HG03520 (cell line): ENCODE measurements at regions not wholly inside any gene's neighbourhood (a gene's known extent, or its start where the extent isn't known, plus 50 kb on each side); places are given as distances from the start of the nearest gene placed in this dataset.

Experiments used
- ATAC-seq: cut with Tn5 transposase; IDR thresholded peaks from one replicate; pipeline ENCODE4 v1.9.1; 2021; ENCODE audit warnings: mild to moderate bottlenecking, moderate library complexity; ENCODE audit not compliant: unreplicated experiment

DNA sequence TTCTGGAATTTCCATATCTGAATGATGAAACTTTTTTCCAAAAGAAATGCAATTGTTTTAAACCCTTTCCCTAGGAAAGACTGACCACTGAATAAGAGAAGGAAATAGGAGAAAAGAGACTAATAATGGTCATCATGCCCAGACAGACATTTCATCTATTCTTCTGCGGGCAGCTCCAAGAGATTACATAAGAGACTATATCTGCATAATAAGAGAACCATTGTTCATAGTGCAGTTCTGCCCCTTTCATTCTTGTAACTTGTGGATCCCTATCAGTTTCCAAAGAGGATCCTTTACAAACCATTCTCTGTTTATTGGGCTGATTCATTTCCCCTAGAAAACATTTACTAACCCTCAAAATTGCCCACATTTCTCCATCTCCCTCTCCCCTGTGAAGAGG, 197.8 kb downstream of the FSCB start:
- ATAC-seq: no peak

DNA sequence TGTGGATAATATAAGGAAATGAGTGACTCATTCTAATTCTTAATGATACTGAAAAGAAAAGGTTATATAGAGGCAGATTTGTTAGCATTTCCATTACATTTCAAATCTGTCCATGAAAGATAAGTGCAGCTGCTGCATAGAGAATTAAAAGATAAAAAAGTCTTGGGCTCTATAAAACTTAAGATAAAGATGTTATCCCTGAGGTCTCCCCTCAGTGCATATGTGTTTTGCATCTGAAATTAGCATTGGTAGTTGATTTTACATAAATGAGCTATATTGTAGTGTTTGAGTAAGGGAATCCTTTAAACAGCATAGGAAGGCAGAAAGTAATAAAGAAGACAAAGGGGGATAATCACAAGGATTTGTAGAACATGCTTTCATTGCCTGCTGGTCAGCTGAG, 206.2 kb downstream of the FSCB start:
- ATAC-seq: no peak

DNA sequence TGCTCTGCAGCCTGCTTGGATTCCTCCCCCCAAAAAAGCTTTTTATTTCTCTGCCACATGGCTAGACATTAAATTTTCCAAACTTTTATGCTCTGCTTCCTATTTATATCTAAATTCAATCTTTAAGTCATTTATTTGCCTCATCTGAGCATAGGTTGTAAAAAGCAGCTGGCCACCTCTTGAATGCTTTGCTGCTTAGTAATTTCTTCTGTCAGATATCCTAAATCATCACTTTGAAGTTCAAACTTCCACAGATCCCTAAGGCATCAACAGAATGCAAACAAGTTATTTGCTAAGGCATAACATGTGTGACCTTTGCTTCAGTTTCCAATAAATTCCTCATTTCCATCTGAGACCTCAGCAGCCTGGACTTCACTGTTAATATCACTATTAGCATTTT, 209.6 kb downstream of the FSCB start:
- no peak for ATAC-seq

DNA sequence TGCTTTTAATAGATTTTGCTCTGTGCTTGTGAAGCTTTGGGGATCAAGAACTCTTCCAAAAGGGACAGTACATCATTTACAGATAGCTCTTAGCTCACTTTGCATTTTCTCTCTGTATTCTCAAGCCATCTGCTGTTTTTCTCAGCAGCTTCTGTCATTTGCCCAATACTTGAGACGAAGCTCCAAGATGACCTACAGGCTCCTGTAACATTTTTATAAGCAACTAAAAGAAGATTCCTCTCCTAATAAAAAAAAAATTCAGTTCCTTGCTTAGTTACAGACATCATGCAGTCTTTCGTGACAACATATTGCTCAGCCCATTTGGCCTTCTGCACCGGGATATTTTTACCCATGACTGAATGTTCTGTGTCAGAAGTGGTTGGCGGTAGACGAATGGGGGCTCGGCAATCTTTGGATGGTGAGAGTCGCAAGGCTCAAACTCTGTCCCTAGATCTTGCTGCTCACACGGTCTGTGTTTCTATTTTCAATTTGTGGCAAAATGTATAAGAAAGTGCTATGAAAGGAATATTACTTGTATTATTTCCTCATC, 215.6 kb downstream of the FSCB start:
- no peak for ATAC-seq

DNA sequence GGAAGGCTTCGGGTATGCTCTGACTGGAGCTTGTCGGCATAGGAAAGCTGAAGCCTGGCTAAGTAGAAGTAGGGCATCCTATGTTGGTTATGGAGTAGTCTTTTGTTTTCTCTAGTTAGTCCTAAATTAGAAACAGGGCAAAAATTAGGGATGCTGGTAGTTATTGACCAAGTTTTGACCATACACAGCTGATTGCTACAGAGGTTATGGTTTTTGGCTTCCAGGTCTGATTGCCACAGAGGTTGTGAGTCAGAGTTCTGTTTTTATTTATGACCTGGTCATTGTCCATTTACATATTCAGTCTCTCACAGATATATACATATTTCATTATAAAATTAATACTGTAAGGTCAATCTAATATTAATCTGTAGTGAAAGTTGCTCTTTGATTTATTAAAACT, 219.2 kb downstream of the FSCB start:
- no peak for ATAC-seq

DNA sequence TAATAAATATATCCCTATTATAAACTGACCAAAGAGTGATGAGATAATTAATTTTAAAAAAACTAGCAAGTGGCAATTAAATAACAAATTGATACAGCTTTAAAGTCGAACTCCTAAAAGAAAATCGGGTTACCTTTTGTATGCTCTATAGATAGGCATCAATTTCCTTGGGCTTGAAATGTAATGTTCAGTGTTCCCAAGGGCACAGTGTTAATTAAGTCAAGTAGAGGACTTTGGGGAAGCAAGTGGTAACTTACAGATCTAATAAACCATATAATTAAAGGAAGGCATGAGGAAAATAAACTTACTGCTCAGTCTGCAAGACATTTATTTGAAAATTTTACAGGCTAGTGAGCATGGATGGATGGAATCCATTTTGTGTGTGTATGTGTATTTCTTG, 220.9 kb downstream of the FSCB start:
- no peak for ATAC-seq

DNA sequence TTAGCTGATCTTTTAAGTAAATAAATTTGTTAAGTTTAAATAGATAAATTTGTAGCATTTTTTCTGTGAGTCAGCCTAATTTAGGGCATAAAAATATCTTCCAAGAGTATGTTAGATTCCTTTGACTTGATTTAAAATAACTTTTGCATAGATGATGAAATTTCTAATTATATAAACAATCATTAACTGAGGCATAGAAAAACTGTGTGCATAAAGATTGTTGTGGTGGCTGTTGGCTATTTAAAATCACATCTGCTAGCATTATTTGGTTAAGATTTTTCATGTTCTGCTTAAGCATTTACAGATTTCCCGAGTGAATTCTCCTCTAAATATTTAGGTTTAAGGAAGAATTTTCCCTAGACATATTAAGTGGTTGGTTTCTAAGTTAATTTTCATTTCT, 223.2 kb downstream of the FSCB start:
- no peak for ATAC-seq

DNA sequence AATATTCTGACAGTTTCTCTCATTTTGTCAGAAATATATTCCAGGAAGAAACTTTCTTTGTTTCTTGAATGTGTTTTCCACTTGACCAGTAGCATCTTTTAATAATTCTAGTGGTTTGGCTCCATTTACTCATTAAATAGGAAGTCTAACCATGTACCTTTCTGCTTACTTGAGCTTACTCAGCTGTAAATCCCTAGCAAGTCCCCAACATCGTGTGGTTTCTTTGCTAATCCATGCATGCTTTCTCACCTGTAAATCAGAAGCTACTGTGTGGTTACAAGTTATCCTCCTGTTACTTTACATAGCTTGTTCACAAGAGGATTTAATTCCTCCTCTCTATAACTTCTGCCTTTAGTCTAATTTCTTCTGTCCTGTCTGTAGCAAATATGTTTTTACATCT, 227.7 kb downstream of the FSCB start:
- ATAC-seq: no peak

DNA sequence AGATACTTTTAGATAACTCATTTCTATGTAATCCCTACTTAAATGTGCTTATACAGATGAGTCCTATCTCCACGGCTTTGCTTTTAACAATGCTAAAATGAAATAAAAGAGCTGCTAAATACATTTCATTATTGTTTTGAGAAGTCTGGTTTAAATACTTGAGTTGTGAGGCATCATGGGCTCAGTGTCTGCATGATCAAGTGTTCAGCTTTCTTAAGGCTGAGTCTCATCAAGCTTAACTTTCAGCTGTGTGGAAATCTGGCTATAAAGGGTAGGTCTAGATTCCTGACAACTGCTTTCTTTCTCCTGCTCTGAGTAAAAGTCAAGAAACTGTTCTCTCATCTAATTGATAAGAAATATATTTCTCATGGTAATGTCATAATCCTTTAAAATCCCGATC, 235.4 kb downstream of the FSCB start:
- ATAC-seq: no peak

DNA sequence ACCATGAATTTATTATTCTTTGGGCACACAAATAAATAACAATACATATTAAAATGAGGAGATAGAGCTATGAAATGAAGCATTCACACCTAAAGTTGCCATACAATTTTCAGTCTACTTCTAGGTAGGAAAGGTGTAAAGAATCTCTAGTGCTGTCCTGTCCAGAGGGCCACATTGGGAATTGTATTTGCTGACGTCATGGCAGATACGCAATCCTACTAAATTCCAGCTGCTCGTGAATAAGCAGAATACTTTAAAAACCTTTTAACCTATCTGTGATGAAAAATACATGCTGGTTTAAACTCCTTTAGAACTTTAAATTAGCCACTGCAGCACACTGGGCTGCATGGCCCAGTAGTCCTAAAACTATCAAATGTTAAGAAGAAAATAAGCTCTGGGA, 236.1 kb downstream of the FSCB start:
- no peak for ATAC-seq

DNA sequence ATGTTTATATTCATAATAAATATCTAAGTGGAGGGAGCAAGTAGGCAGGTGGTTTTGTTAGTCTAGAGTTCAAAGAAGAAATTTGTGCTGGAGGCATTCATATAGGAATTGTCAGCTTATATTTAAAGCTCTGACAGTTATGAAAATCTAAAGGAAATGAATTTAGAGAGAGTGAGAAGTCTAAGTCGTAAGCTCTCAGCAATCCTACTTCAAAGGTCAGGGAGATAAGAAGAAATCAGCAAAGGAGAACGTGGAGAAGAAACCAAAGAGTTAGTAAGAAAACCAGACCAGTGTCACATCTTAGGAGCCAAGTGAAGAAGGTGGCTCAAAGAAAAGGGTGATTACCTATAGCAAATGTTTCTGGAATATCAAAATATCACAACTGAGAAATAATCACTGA, 241.8 kb downstream of the FSCB start:
- no peak for ATAC-seq

DNA sequence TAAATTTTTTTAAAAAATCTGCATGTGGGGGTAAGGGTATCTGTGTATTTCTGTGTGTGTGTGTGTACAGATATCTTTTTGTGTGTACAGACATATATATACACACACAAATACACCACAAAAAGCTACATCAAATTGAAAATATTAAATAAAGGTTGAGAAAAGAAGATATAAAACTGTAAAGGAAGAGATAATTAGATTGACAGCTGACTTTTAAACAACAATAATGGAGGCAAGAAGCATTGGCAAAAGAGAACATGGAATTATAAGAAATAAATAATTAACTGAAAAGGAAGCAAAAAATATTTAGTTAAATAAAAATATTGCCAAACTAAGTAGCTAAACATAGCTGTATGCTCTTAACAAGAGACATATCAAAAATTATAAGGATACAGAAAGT, 291.4 kb downstream of the FSCB start:
- ATAC-seq: no peak

DNA sequence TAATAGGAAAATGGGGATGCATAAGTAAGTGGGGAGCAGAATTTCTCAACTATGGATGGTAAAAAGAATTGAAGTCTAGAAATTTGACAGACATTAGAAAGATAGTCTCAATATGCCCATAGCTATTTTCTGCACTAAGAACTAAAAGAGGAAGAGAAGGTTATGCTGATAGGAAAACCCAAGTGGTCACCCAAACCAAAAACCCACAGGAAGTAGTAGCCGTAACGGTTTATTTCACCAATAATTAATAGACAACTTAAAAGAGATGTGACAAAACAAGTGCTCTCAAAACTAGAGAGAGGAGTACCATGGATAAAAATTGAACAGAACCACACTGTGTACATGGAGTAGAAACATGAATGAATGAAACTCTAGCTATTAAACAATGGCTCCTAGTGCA, 295.4 kb downstream of the FSCB start:
- no peak for ATAC-seq

DNA sequence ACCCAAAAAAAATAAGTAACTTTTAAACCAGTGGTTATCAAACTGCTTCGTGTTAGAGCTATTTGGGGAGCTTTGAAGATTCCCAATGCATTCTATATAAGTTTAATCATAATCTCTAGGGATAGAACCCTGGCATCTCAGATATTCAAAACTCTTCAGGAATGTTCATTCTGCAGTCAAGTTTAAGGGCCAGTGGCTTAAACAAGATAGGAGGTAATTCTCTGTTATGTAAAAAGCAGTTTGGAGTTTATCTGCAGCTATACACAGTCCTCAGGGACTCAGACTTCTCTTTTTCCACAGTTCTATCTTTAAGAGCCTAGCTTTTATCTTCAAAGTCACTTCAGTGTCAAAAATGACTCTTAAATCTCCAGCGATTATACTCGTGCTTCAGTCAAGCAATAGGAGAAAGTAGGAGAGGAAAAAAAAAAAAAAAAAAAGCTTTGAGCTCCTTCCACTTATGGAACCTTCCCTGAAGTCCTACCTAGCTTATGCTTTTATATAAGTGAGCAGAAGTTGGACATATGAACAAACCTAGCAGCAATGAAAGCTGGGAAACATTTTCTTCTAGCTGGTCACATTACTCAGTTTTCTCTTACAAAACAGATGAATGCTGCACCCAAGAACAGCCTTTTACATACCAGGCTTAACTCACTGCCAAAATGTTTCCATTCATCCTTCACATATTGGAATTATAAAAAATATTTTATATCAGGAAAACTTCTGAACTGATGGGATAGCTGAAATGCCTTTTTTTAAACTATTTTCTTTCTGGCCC, 302.8 kb downstream of the FSCB start:
- ATAC-seq: no peak

DNA sequence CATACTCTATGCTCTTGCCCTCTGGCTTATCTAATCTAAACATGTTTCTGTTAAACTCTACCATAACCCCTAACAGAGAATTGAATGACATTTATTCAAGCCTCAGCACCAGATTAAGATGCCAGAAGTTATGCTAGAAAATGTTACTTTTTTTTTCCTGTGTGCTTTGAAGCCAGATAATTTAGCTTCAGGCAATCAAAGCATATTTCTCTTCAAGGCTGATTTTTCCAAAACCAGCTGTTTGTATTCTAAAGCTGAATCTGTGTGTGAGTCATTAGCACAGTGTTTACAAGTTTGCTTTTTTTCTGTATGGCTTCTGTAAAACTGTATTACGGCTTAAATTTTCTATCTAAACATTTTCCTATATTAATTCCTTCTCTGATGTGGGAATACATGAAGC, 326.1 kb downstream of the FSCB start:
- ATAC-seq: no peak

DNA sequence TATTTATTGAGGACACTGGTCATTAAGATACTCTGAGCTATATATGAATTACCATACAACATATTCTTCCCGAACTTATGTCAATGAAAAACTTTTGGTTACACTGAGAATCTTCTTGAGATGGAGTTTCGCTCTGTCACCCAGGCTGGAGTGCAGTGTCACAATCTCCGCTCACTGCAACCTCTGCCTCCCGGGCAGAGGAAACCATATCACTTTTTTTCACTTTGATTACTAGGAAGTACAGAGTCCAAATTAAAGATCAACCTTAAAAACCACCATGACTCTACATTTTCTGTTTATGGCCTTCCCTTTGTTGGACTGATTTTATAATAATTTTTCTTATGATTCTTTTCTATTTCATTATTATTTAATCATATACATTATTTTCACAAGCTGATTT, 336.5 kb downstream of the FSCB start:
- no peak for ATAC-seq

DNA sequence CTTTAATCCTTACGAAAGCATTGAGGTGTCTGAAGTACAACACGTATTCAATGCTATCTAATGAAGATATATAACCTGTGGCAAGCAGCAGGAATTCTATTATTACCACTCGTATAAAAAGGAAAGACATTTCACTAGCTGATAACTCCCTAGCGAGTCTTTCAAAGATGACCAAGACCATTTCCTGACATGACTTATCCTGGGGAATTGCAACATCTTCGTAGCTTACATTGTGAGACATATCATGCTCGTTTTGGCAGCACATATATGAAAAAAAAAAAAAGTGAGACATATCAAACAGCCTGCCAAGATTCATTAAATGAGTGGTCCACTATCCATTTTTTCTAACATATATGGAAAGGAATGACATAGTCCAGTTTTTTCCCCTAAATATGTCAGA, 337.0 kb downstream of the FSCB start:
- no peak for ATAC-seq

DNA sequence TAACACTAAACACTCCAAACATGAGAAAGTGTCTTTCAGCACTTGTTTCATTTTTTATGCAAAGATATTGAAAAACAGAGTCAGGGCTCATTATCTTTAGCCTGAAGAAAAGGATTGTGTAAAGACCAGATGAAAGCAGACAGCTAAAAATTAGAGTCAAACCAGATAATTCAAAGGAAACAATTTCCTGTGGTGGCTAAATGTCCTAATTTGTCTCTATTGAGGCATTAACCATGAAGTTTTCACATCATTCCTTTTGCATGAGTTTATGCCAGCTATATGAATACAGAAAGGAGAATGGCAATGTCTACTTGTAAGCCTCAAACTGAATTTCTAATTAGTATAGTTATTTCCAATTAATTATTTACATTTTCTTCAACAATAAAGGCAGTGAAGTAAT, 338.5 kb downstream of the FSCB start:
- ATAC-seq: no peak

DNA sequence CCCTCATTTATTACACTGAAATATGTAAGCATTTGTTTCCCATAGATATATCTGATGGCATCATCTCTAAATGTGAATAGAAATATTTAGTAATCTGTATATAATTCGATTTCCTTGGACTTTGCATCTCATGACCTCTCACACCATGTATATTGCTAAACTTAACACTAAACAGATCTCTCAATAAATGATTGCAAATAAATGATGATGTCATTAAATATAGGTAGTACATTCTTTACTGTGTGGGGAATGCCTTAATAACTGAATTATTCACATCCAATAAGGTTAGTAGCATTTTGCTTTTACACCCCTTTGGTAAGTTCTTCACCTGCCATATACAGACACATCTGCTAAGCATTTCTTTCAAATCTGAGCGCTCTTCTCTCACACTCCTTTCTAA, 340.5 kb downstream of the FSCB start:
- ATAC-seq: no peak

DNA sequence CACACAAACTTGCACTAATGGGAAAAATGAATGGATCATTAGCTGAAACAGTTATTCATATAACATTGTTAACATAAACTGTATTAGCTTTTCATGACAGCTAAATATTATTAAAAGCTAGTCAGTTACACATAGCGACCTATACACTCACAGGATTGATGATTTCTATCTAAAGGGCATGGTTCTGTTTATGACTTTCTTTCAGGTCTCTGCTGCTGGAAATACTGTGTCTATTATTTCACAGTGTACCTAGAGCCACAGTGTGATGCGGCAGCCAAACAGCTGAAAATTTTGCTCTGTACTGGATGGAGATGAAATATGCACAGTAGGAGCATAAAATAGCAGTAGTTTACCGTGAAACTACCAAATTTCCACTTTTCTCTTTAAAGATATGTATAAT, 341.1 kb downstream of the FSCB start:
- no peak for ATAC-seq

DNA sequence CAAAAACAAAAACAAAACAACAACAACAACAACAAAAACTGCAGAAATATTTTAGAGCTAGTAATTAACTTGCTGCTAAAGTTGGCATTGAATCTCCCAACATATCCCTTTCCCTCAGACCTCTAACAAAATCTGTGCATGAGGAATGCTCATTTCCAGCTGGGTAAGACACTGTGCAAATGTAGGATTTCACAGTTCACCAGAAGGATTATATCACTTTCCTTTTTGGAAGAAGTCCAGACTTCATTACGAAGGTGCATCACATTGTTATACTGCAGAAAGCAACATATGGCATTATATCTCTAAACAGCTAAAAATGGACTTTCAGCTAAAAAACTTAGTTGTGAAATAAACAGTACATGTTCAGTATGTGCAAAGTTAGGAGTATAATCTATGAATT, 341.8 kb downstream of the FSCB start:
- ATAC-seq: no peak

DNA sequence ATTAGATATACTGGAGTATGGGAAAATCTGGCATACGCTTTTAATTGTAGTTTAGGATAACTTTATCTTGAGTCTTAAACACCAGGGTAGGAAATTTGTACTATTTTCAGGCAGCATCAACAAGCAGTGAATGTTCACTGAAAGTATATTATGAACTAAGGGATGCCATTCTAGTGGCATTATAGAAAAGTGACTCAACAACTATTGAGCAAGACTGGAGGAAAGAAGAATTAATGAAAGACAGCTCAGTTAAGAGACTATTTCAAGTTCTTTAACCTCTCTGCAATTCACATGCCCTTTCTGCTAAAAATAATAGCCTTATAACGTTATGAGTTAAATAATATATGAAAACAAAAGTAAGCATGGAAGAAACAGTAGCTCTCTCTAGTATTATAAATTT, 343.1 kb downstream of the FSCB start:
- no peak for ATAC-seq

DNA sequence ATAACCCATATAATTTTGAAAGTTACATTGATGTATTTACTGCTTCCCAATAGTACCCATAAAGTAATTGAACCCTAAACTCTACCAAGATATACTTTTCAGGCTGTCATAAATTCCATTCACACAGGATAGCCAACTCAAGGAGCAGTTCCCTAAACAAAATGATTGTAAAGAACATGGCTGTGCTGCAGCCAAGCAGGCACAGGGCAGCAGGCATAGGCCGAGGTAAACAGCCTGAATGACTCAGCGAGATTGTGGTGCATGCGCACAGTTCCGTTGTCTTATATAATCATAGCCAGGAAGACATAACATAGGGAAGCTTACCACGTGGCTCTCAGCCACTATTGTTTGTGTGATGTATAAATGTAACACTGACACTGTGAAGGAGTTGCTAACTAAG, 344.9 kb downstream of the FSCB start:
- ATAC-seq: no peak
